Adrenal gland (tissue), 5 donors: ENCODE measurements at regions not wholly inside any gene's neighbourhood (a gene's known extent, or its start where the extent isn't known, plus 50 kb on each side); places are given as distances from the start of the nearest gene placed in this dataset.

ENCODE experiments used
- POLR2A ChIP-seq, 2 donors: fragments of 450-650 bp; IDR thresholded peaks; one replicate each; pipeline ENCODE4 v1.6.1; 2017; ENCODE audit warnings: antibody characterized with exemption in 2 of 2, mild to moderate bottlenecking in 2 of 2, moderate library complexity in 1 of 2
- TF ChIP-seq, protein P1 (sequence below), 6 experiments: fragments of 450-650 bp in 4 of 6; fragments of 200-600 bp in 2 of 6; sonication (generic) in 1 of 6; IDR thresholded peaks; 1 replicate in 5 of 6; 2 replicates in 1 of 6; pipeline versions ENCODE4 v1.5.1 to v1.8.0; 2016 to 2021; ENCODE audit warnings: antibody characterized with exemption in 6 of 6, mild to moderate bottlenecking in 2 of 6, moderate library complexity in 1 of 6
- donor health status: DM: no; HTN: no; CAD: no.

DNA sequence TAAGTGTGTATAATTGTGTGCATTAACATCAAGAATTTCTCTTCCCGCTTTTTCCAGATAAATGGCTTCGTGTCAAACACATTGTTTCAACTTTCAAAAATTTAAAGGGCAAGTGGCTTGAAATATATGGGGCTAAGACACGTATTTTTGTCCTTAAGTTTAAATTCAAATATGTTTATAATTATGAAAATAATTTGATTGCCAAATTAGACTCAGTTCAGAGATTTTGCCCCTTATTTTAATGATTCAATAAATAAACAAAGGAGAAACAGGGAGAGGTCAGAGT is 1159.2 kb upstream of the MIR17HG start:
- TF ChIP-seq, protein P1, sequence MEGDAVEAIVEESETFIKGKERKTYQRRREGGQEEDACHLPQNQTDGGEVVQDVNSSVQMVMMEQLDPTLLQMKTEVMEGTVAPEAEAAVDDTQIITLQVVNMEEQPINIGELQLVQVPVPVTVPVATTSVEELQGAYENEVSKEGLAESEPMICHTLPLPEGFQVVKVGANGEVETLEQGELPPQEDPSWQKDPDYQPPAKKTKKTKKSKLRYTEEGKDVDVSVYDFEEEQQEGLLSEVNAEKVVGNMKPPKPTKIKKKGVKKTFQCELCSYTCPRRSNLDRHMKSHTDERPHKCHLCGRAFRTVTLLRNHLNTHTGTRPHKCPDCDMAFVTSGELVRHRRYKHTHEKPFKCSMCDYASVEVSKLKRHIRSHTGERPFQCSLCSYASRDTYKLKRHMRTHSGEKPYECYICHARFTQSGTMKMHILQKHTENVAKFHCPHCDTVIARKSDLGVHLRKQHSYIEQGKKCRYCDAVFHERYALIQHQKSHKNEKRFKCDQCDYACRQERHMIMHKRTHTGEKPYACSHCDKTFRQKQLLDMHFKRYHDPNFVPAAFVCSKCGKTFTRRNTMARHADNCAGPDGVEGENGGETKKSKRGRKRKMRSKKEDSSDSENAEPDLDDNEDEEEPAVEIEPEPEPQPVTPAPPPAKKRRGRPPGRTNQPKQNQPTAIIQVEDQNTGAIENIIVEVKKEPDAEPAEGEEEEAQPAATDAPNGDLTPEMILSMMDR (IDR thresholded peaks at IDR 0.05): no peak
- TF ChIP-seq POLR2A (IDR thresholded peaks at IDR 0.05): no peak
